Keratinocyte (primary cell): ENCODE measurements at regions not wholly inside any gene's neighbourhood (a gene's known extent, or its start where the extent isn't known, plus 50 kb on each side); places are given as distances from the start of the nearest gene placed in this dataset.

Experiments used
- DNase-seq: peaks from one replicate; pipeline ENCODE4 v3.0.0-alpha.2; 2011; ENCODE audit warnings: low read depth, missing footprints, low spot score
- FAIRE-seq: peaks from 2 replicates; lab custom pipeline; 2011; peaks lifted over from hg19 to GRCh38; lab: Jason Lieb, UNC
- H2AFZ ChIP-seq: 2 replicates; pipeline ENCODE4 v1.6.0; 2012; ENCODE audit warnings: low read length, control low read depth, inconsistent platforms; ENCODE audit not compliant: control insufficient read depth
- H3K27ac ChIP-seq: 2 replicates; pipeline ENCODE4 v1.5.1; 2011; ENCODE audit warnings: low read length; ENCODE audit not compliant: control insufficient read depth, insufficient read depth
- H3K27me3 ChIP-seq: 3 replicates; pipeline ENCODE4 v1.6.0; 2011; ENCODE audit warnings: low read length; ENCODE audit not compliant: control insufficient read depth, insufficient read depth; ENCODE audit errors: extremely low read depth
- H3K36me3 ChIP-seq, 2 experiments: 2 replicates in 1 of 2; 3 replicates in 1 of 2; pipeline ENCODE4 v1.5.1; 2011; ENCODE audit warnings: low read length in 2 of 2, mild to moderate bottlenecking in 1 of 2; ENCODE audit not compliant: control insufficient read depth in 2 of 2, insufficient read depth in 2 of 2; ENCODE audit errors: extremely low read depth in 1 of 2
- H3K4me1 ChIP-seq: 3 replicates; pipeline ENCODE4 v1.5.1; 2011; ENCODE audit warnings: low read length; ENCODE audit not compliant: control insufficient read depth, insufficient read depth; ENCODE audit errors: extremely low read depth
- H3K4me2 ChIP-seq: 3 replicates; pipeline ENCODE4 v1.6.0; 2011; ENCODE audit warnings: low read depth, low read length; ENCODE audit not compliant: control insufficient read depth, insufficient read depth; ENCODE audit errors: extremely low read depth
- H3K4me3 ChIP-seq, 3 experiments: fragments of 200-600 bp in 1 of 3; sonication (generic) in 1 of 3; 2 replicates in 2 of 3; 3 replicates in 1 of 3; pipeline ENCODE4 v1.5.1; 2011 to 2016; ENCODE audit warnings: low read length in 3 of 3, mild to moderate bottlenecking in 3 of 3, control low read depth in 2 of 3, inconsistent platforms in 1 of 3, low read depth in 1 of 3, mixed read lengths in 1 of 3, mixed run types in 1 of 3, moderate library complexity in 1 of 3; ENCODE audit not compliant: control insufficient read depth in 2 of 3, insufficient read depth in 2 of 3; ENCODE audit errors: extremely low read depth in 1 of 3
- H3K79me2 ChIP-seq: 2 replicates; pipeline ENCODE4 v1.6.0; 2012; ENCODE audit warnings: low read length; ENCODE audit not compliant: control insufficient read depth, insufficient read depth
- H3K9ac ChIP-seq: 3 replicates; pipeline ENCODE4 v1.6.0; 2011; ENCODE audit warnings: low read length; ENCODE audit not compliant: control insufficient read depth, insufficient read depth; ENCODE audit errors: extremely low read depth
- H3K9me1 ChIP-seq: 3 replicates; pipeline ENCODE4 v1.6.0; 2011; ENCODE audit warnings: low read length; ENCODE audit not compliant: control insufficient read depth, insufficient read depth; ENCODE audit errors: extremely low read depth
- H3K9me3 ChIP-seq: 2 replicates; pipeline ENCODE4 v1.5.1; 2012; ENCODE audit warnings: low read depth, low read length; ENCODE audit not compliant: control insufficient read depth
- H4K20me1 ChIP-seq: 3 replicates; pipeline ENCODE4 v1.6.0; 2011; ENCODE audit warnings: low read length; ENCODE audit not compliant: control insufficient read depth, insufficient read depth; ENCODE audit errors: extremely low read depth
- CTCF ChIP-seq, 3 experiments: IDR thresholded peaks in 1 of 3; conservative IDR thresholded peaks in 1 of 3; optimal IDR thresholded peaks in 1 of 3; 2 replicates in 2 of 3; 3 replicates in 1 of 3; pipeline versions ENCODE3 to v1.5.1; 2011; ENCODE audit warnings: low read length in 3 of 3, mild to moderate bottlenecking in 3 of 3, moderate library complexity in 2 of 3, control low read depth in 1 of 3, inconsistent platforms in 1 of 3; ENCODE audit not compliant: insufficient read depth in 2 of 3; ENCODE audit errors: extremely low read depth in 1 of 3
- EZH2 ChIP-seq: IDR thresholded peaks from one replicate; pipeline ENCODE4 v1.6.1; 2012; ENCODE audit warnings: inconsistent platforms, mild to moderate bottlenecking, low read length, moderate library complexity
- dilution Hi-C: fragments of 300-500 bp; cut with MboI; formaldehyde crosslinking; loops from one replicate; pipeline ENCODE4 v1.7.0; 2020; ENCODE audit warnings: low sequenced_read_pairs; ENCODE audit not compliant: extremely low pct_ligation_motif_present

- Histone ChIP-seq H3K9me1 (no peaks in the 10 kb centered on the region), H3K27me3 (no peaks in the 10 kb centered on the region), H2AFZ (no peak overlapping the region), H3K4me3 (no peak overlapping the region), H3K4me2 (no peak overlapping the region), H3K4me1 (no peaks in the 10 kb centered on the region), H3K79me2 (no peaks in the 10 kb centered on the region), H3K27ac (no peak overlapping the region), H3K36me3 (no peaks in the 10 kb centered on the region), H4K20me1 (no peaks in the 10 kb centered on the region), H3K9me3 (no peaks in the 10 kb centered on the region), H3K9ac (no peak overlapping the region)
- DNase-seq = no peak
- no peak for FAIRE-seq
- dilution Hi-C loops = no loop called here
- TF ChIP-seq EZH2 (no peak), CTCF (optimal IDR thresholded peaks at IDR 0.05 in 1 of 3, IDR thresholded peaks at IDR 0.05 in 1 of 3, conservative IDR thresholded peaks at IDR 0.05 in 1 of 3; ENCODE audit: extremely low read depth in 1 of 3, insufficient read depth in 2 of 3, low read length in 3 of 3) (no peak)
Observed at GRCh38 chr1:147820761-147821297, 60.4 kb upstream of the GJA5 start.

GRCh38 chr1:147821883-147822282 is 61.5 kb upstream of the GJA5 start:
- no peaks in the 10 kb centered on the region for H3K79me2 ChIP-seq
- no peak for FAIRE-seq
- H3K9me3 ChIP-seq = no peaks in the 10 kb centered on the region
- H3K9ac ChIP-seq = no peak overlapping the region
- no peak for DNase-seq
- H3K4me1 ChIP-seq = no peaks in the 10 kb centered on the region
- H2AFZ ChIP-seq = no peak overlapping the region
- H4K20me1 ChIP-seq = no peaks in the 10 kb centered on the region
- TF ChIP-seq CTCF (optimal IDR thresholded peaks at IDR 0.05 in 1 of 3, IDR thresholded peaks at IDR 0.05 in 1 of 3, conservative IDR thresholded peaks at IDR 0.05 in 1 of 3; ENCODE audit: extremely low read depth in 1 of 3, insufficient read depth in 2 of 3, low read length in 3 of 3) (no peak), EZH2 (no peak)
- H3K36me3 ChIP-seq = no peaks in the 10 kb centered on the region
- no peak overlapping the region for H3K4me2 ChIP-seq
- dilution Hi-C loops = no loop called here
- H3K27ac ChIP-seq = no peak overlapping the region
- no peaks in the 10 kb centered on the region for H3K9me1 ChIP-seq
- no peak overlapping the region for H3K4me3 ChIP-seq
- H3K27me3 ChIP-seq = no peaks in the 10 kb centered on the region
